Stomach (tissue), 4 donors: ENCODE measurements at regions not wholly inside any gene's neighbourhood (a gene's known extent, or its start where the extent isn't known, plus 50 kb on each side); places are given as distances from the start of the nearest gene placed in this dataset.

Experiments
- POLR2A ChIP-seq, 4 donors: fragments of 450-650 bp; IDR thresholded peaks; one replicate each; pipeline ENCODE4 v1.6.1; 2016; ENCODE audit warnings: antibody characterized with exemption in 4 of 4, control low read depth in 2 of 4, mild to moderate bottlenecking in 1 of 4, moderate library complexity in 1 of 4
- POLR2AphosphoS5 ChIP-seq, 3 donors: sonication (generic); formaldehyde crosslinking; IDR thresholded peaks; one replicate each; pipeline ENCODE4 v1.6.1; 2016; ENCODE audit warnings: antibody characterized with exemption in 3 of 3
- TF ChIP-seq, protein P1 (sequence below), 7 experiments: fragments of 450-650 bp in 4 of 7; fragments of 200-600 bp in 3 of 7; sonication (generic) in 3 of 7; IDR thresholded peaks; one replicate each; pipeline ENCODE4 v1.5.1; 2016 to 2019; ENCODE audit warnings: antibody characterized with exemption in 7 of 7, control low read depth in 2 of 7, mild to moderate bottlenecking in 1 of 7

DNA sequence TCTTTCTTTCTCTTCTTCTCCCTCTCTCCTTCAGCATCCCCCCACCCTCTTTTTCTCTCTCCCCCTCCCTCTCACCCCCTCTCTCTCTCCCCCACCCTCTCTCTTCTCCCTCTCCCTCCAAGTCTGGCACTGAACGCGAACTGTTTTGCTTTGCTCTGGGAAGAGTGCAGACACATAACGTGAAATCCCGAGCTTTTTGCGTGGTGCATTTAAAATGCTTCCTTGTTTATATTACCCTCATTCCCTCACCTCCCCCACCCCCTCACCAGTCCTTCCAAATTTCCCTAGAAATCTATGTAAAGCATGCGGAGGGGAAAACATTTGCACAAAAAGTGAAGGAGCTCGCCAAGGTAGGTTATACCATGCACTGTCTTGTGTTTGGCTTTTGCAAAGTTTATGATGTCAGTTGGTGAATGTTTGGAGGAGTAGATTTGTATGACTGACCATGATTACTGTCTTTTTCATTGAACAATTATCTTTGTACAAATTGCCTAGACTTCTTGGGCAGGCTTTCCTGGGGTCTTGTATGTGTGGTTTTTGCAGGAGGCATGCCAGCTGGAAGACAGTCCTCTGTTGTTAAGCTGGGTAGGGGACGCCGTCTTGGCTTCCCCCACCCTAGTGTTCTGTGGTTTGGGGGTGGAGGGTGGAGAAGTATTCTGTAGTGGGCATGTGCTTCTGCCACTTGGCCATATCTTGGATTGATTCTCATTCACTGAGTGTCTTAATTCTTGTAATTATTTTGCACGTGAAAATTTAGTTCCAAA lies 123.7 kb upstream of the HSD17B12 start:
- TF ChIP-seq, protein P1, sequence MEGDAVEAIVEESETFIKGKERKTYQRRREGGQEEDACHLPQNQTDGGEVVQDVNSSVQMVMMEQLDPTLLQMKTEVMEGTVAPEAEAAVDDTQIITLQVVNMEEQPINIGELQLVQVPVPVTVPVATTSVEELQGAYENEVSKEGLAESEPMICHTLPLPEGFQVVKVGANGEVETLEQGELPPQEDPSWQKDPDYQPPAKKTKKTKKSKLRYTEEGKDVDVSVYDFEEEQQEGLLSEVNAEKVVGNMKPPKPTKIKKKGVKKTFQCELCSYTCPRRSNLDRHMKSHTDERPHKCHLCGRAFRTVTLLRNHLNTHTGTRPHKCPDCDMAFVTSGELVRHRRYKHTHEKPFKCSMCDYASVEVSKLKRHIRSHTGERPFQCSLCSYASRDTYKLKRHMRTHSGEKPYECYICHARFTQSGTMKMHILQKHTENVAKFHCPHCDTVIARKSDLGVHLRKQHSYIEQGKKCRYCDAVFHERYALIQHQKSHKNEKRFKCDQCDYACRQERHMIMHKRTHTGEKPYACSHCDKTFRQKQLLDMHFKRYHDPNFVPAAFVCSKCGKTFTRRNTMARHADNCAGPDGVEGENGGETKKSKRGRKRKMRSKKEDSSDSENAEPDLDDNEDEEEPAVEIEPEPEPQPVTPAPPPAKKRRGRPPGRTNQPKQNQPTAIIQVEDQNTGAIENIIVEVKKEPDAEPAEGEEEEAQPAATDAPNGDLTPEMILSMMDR (IDR thresholded peaks at IDR 0.05) = no peak
- no peak for TF ChIP-seq POLR2A (IDR thresholded peaks at IDR 0.05)
- TF ChIP-seq POLR2AphosphoS5 (IDR thresholded peaks at IDR 0.05) = no peak
